ENCODE measurements at regions not wholly inside any gene's neighbourhood (a gene's known extent, or its start where the extent isn't known, plus 50 kb on each side); places are given as distances from the start of the nearest gene placed in this dataset.

DNA sequence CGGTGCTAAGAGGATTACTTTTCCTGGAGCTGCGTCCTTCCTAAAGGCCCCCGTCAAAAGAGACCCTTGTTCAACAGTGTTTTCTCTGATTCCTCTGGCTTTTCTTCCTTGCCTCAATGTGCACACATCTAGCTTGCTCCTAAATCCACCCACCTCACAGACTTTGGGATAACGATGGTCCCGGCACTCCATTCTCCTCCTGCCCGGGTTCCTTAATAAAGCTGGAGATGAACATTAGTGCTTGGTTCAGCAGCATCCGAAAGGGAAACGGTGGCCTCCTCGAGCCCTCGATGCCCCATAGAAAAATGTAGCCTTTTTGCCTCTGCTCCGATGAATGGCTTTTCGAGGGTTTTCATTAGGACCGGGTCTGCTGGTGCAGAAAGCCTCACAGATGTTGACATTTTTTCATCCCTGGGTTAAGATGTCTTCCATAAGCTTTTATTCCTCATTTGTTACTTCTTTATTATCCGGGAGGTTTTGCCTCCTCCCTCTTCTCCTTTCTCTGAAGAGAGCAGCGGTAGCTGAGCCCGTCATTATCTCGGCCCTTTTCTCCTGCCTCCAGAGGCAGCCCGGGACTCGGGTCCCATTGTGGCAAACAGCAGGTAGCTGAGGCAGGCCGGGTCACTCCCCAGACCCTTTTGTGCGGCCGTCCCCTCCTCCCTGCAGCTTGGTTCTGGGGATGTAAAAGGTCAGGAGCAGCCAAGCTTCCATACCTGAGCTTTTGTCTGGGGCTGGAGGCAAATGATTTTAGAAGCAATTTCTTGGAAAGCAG, 64.6 kb downstream of the CPN2 start:
- TF ChIP-seq, protein P1, sequence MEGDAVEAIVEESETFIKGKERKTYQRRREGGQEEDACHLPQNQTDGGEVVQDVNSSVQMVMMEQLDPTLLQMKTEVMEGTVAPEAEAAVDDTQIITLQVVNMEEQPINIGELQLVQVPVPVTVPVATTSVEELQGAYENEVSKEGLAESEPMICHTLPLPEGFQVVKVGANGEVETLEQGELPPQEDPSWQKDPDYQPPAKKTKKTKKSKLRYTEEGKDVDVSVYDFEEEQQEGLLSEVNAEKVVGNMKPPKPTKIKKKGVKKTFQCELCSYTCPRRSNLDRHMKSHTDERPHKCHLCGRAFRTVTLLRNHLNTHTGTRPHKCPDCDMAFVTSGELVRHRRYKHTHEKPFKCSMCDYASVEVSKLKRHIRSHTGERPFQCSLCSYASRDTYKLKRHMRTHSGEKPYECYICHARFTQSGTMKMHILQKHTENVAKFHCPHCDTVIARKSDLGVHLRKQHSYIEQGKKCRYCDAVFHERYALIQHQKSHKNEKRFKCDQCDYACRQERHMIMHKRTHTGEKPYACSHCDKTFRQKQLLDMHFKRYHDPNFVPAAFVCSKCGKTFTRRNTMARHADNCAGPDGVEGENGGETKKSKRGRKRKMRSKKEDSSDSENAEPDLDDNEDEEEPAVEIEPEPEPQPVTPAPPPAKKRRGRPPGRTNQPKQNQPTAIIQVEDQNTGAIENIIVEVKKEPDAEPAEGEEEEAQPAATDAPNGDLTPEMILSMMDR (IDR thresholded peaks at IDR 0.05; ENCODE audit: control extremely low read depth, extremely low read depth, low read depth, missing control alignments) = no peak
- POLR2A ChIA-PET = no interaction called here
- no peak for DNase-seq (ENCODE audit: extremely low spot score)
- CTCF ChIA-PET = interaction anchor here (0.8 to 1.6 kb wide), 6 partner anchors 9 to 47 kb away, joined by 3 read pairs; no protein-coding TSS in a partner anchor

DNA sequence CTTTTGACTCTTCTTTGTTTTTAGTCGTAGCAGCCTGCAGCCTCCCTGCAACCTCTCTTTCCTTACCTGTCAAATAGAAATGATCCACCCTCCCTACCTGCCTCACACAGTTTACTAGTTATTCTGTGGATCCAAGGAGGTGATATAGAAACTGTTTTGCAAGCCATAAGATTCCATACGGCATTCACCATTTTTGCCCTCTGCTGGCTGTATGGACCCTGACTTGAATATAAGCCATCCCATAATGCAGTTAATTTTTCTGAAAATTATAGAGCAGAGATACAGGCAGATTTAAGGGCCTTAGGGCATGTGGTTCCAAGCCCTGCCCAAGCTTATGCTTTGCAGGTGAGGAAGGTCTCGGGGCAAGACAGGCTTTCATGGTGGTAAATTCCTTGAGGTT, 63.8 kb downstream of the CPN2 start:
- POLR2A ChIA-PET = no interaction called here
- no peak for DNase-seq (ENCODE audit: extremely low spot score)
- TF ChIP-seq, protein P1 (IDR thresholded peaks at IDR 0.05; ENCODE audit: control extremely low read depth, extremely low read depth, low read depth, missing control alignments) = no peak
- CTCF ChIA-PET = interaction anchor here (1.0 to 1.2 kb wide), 2 partner anchors 12 to 46 kb away, joined by 3 read pairs; no protein-coding TSS in a partner anchor

DNA sequence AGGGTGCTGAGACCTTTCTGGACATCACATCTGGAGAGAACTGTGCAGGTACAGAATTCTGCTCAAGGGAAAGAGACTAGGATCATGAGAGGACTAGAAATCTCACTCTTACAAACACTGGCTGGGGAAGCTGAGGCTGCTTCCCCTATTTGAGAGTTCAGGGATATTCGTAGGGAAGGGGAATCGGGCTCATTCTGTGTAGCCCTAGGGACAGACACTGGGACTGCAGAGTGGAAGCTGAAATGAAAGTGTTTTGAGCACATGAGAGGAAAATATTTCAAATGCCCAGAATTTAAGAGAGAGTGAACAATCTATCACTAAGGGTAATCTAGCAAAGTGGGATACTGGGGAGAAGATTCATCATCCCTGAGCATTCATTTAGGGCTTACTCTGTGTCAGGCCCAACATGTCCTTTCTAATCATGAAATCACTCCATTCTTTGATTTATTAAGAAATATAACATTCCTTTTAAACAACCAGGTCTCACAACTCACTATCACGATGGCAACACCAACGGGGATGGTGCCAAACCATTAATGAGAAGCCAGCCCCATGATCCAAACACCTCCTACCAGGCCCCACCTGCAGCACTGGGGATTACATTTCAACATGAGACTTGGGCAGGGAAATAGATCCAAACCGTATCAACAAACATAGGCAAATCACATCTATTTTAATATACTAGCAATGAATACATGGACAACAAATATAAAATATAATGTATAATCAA, 63.0 kb downstream of the CPN2 start:
- DNase-seq (ENCODE audit: extremely low spot score) = no peak
- ChIA-PET POLR2A (no interaction called here), CTCF (interaction anchor here (1.0 kb wide), 1 partner anchor 12 kb away, joined by 3 read pairs; no protein-coding TSS in a partner anchor)
- TF ChIP-seq, protein P1 (IDR thresholded peaks at IDR 0.05; ENCODE audit: control extremely low read depth, extremely low read depth, low read depth, missing control alignments) = no peak
